K562 (cell line): ENCODE measurements at regions not wholly inside any gene's neighbourhood (a gene's known extent, or its start where the extent isn't known, plus 50 kb on each side); places are given as distances from the start of the nearest gene placed in this dataset.
A peak's percentile ranks its signal among the peaks of the same experiment; 100 is the strongest.

Experiments used
- ATAC-seq: fragments of 200-7000 bp; cut with Tn5 transposase; 3 replicates; pipeline ENCODE4 v1.9.1; 2020; ENCODE audit warnings: moderate library complexity
- BruUV-seq: library from RNA; stranded (reverse); fragments of 400-500 nt; replicated peaks from 2 replicates; lab custom pipeline; 2021; lab: Mats Ljungman, UMichigan
- CTCF ChIA-PET: fragments of 300-600 bp; formaldehyde crosslinking; extraction: SDS; loops from one replicate; lab custom pipeline; 2021; ENCODE audit warnings: low intra/inter-chr PET ratio; lab: Yijun Ruan, JAX
- POLR2A ChIA-PET: fragments of 300-600, 350-650 bp; sonication (Branson Sonifier 250); formaldehyde crosslinking; extraction: SDS; loops from one replicate; lab custom pipeline; 2021; ENCODE audit warnings: antibody characterized with exemption, inconsistent platforms; lab: Yijun Ruan, JAX
- DNase-seq, 4 experiments: peaks; one replicate each; pipeline versions ENCODE4 v3.0.0 to v3.0.0-alpha.2; 2011 to 2018; ENCODE audit warnings: low spot score in 3 of 4, mixed read lengths in 3 of 4; ENCODE audit errors: extremely low read depth in 1 of 4
- FAIRE-seq: peaks from 2 replicates; lab custom pipeline; 2011; peaks lifted over from hg19 to GRCh38; lab: Jason Lieb, UNC
- H2AFZ ChIP-seq: 2 replicates; pipeline ENCODE4 v1.6.0; 2011; ENCODE audit warnings: low read depth, low read length, control low read depth, inconsistent platforms
- H3K27ac ChIP-seq: fragments of 200-600 bp; 3 replicates; pipeline ENCODE4 v1.8.0; 2011; ENCODE audit warnings: low read depth, mild to moderate bottlenecking, control low read depth, inconsistent platforms, low read length, moderate library complexity, mixed read lengths; ENCODE audit errors: extremely low read depth
- H3K27me3 ChIP-seq, 2 experiments: fragments of 300-600 bp in 1 of 2; 2 replicates in 1 of 2; 3 replicates in 1 of 2; pipeline versions ENCODE4 v1.6.0 to v1.8.0; 2011; ENCODE audit warnings: inconsistent platforms in 2 of 2, low read length in 2 of 2, mild to moderate bottlenecking in 1 of 2, mixed read lengths in 1 of 2, moderate library complexity in 1 of 2; ENCODE audit not compliant: control insufficient read depth in 2 of 2, insufficient read depth in 2 of 2
- H3K36me3 ChIP-seq: fragments of 300-600 bp; 3 replicates; pipeline ENCODE4 v1.8.0; 2011; ENCODE audit warnings: mild to moderate bottlenecking, low read length, inconsistent platforms; ENCODE audit not compliant: control insufficient read depth, insufficient read depth
- H3K4me1 ChIP-seq, 2 experiments: fragments of 200-600 bp in 1 of 2; replicated peaks in 1 of 2; 2 replicates in 1 of 2; 3 replicates in 1 of 2; pipeline versions ENCODE4 v1.5.1 to v1.8.0; 2011; ENCODE audit warnings: inconsistent platforms in 2 of 2, low read length in 2 of 2, mild to moderate bottlenecking in 1 of 2, mixed read lengths in 1 of 2, moderate library complexity in 1 of 2; ENCODE audit not compliant: control insufficient read depth in 2 of 2, insufficient read depth in 2 of 2
- H3K4me2 ChIP-seq: 2 replicates; pipeline ENCODE4 v1.6.1; 2011; ENCODE audit warnings: low read length, control low read depth, inconsistent platforms, mixed read lengths; ENCODE audit not compliant: insufficient read depth
- H3K4me3 ChIP-seq: fragments of 200-600 bp; sonication (generic), shearing (Covaris generic); 2 replicates; pipeline ENCODE4 v1.5.1; 2016; ENCODE audit warnings: control low read depth, inconsistent platforms
- H3K79me2 ChIP-seq: fragments of 200-600 bp; 3 replicates; pipeline ENCODE4 v1.8.0; 2011; ENCODE audit warnings: low read length, inconsistent platforms; ENCODE audit not compliant: control insufficient read depth, insufficient read depth
- H3K9ac ChIP-seq, 2 experiments: 2 replicates each; pipeline versions ENCODE4 v1.6.0 to v1.6.1; 2011; ENCODE audit warnings: low read depth in 2 of 2, low read length in 2 of 2, control low read depth in 1 of 2, inconsistent platforms in 1 of 2, mild to moderate bottlenecking in 1 of 2, mixed read lengths in 1 of 2; ENCODE audit not compliant: insufficient read depth in 1 of 2
- H3K9me1 ChIP-seq: one replicate; pipeline ENCODE4 v1.6.0; 2011; ENCODE audit warnings: inconsistent platforms, mild to moderate bottlenecking, low read length, moderate library complexity; ENCODE audit not compliant: control insufficient read depth, insufficient read depth
- H3K9me3 ChIP-seq: replicated peaks from 2 replicates; pipeline ENCODE4 v1.5.1; 2011; ENCODE audit warnings: low read depth, low read length, inconsistent platforms; ENCODE audit not compliant: control insufficient read depth, insufficient read depth
- H4K20me1 ChIP-seq: replicated peaks from 2 replicates; pipeline ENCODE4 v1.6.1; 2011; ENCODE audit warnings: low read length, inconsistent platforms, mixed read lengths; ENCODE audit not compliant: control insufficient read depth, insufficient read depth
- E2F6 ChIP-seq, 2 experiments: IDR thresholded peaks; 2 replicates each; pipeline ENCODE4 v1.6.1; 2011; ENCODE audit warnings: borderline replicate concordance in 1 of 2, control low read depth in 1 of 2, low read depth in 1 of 2, low read length in 1 of 2, mild to moderate bottlenecking in 1 of 2, mixed read lengths in 1 of 2, moderate library complexity in 1 of 2; ENCODE audit not compliant: insufficient read depth in 1 of 2, insufficient read length in 1 of 2, poor library complexity in 1 of 2, severe bottlenecking in 1 of 2; ENCODE audit errors: extremely low read depth in 1 of 2
- JUNB ChIP-seq: fragments of 450-650 bp; formaldehyde crosslinking; conservative IDR thresholded peaks from 2 replicates; pipeline ENCODE4 v1.4.0; 2020; ENCODE audit warnings: mild to moderate bottlenecking
- WGBS: fragments of 100-300 bp; shearing (Covaris generic); methylation state at CpG from one replicate; pipeline ENCODE4 v1.1.6; 2016; ENCODE audit warnings: low coverage, mixed read lengths; ENCODE audit not compliant: insufficient coverage; ENCODE audit errors: missing lambda C conversion rate; 5-methylcytosine and 5-hydroxymethylcytosine counted together
- in situ Hi-C: fragments of 300-500 bp; cut with MboI; formaldehyde crosslinking; loops from 4 replicates; pipeline ENCODE4 v1.15.0; 2018; ENCODE audit warnings: inconsistent platforms, mixed read lengths
- intact Hi-C: fragments of 100-400 bp; cut with micrococcal nuclease; formaldehyde crosslinking; loops from 2 replicates; pipeline ENCODE4 v1.14.2; 2022

- no peak for FAIRE-seq
These were observed 215.1 kb downstream of the ERMARD start for GRCh38 chr6:169966312-169967181.

More at GRCh38 chr6:169966312-169967181, 215.1 kb downstream of the ERMARD start:
- BruUV-seq = no TSS peak
- Histone ChIP-seq H2AFZ (no peak overlapping the region), H3K4me3 (no peak overlapping the region), H3K27ac (no peak overlapping the region), H3K9me3 (no peaks in the 10 kb centered on the region), H3K9me1 (no peaks in the 10 kb centered on the region), H3K4me1 (peaks cover 0 to 10% of the 10 kb centered on the region in 2 experiments; a peak in 2 of 5 replicates), H3K79me2 (no peaks in the 10 kb centered on the region), H3K9ac (no peak overlapping the region), H3K27me3 (peaks cover 5 to 74% of the 10 kb centered on the region in 2 experiments; a peak in 3 of 5 replicates), H4K20me1 (peaks cover 4% of the 10 kb centered on the region; the same call in 1 of the 2 replicates), H3K36me3 (no peaks in the 10 kb centered on the region), H3K4me2 (no peak overlapping the region)
- no peak for ATAC-seq
- intact Hi-C loops = no loop called here
- in situ Hi-C loops = no loop called here
- WGBS = under 1% methylated on average over 20 of the region's 20 CpGs
- ChIA-PET CTCF (no interaction called here), POLR2A (interaction anchor here (0.7 kb wide), 1 partner anchor 10 kb away, joined by 4 read pairs; no protein-coding TSS in a partner anchor)
- no peak for DNase-seq
- TF ChIP-seq E2F6 (IDR thresholded peaks at IDR 0.05; ENCODE audit: borderline replicate concordance in 1 of 2, extremely low read depth in 1 of 2, insufficient read depth in 1 of 2, insufficient read length in 1 of 2, low read depth in 1 of 2, low read length in 1 of 2, poor library complexity in 1 of 2, severe bottlenecking in 1 of 2) (peak in 1 of 2 experiments; percentile 39), JUNB (CRISPR knock-in tag) (no peak)
